ENCODE measurements at regions not wholly inside any gene's neighbourhood (a gene's known extent, or its start where the extent isn't known, plus 50 kb on each side); places are given as distances from the start of the nearest gene placed in this dataset.
"Not testable (repeated sequence)": the region's sequence is repeated elsewhere in the genome, so short reads cannot be mapped to it uniquely, and the experiment has no call there.

- peaks cover 1% of the 10 kb centered on the region for H3K9me3 Mint-ChIP-seq (ENCODE audit: unreplicated experiment)
Measured at GRCh38 chr2:95674186-95674585, 82.4 kb downstream of the TRIM43 start.

GRCh38 chr2:95676573-95676972 lies 84.8 kb downstream of the TRIM43 start:
- not testable (repeated sequence) for H3K9me3 Mint-ChIP-seq (ENCODE audit: unreplicated experiment); H3K4me3 Mint-ChIP-seq (ENCODE audit: unreplicated experiment); DNase-seq; H3K27ac Mint-ChIP-seq (ENCODE audit: unreplicated experiment); H3K27me3 Mint-ChIP-seq (ENCODE audit: unreplicated experiment); H3K36me3 Mint-ChIP-seq (ENCODE audit: unreplicated experiment); H3K4me1 Mint-ChIP-seq (ENCODE audit: low read depth, unreplicated experiment)

More at GRCh38 chr2:95674186-95674585, 82.4 kb downstream of the TRIM43 start:
- DNase-seq, result no peak
- no peak for TF ChIP-seq CTCF (IDR thresholded peaks at IDR 0.05; ENCODE audit: partially characterized antibody, unreplicated experiment)
- Mint-ChIP-seq H3K4me1 (ENCODE audit: low read depth, unreplicated experiment) (no peaks in the 10 kb centered on the region), H3K27ac (ENCODE audit: unreplicated experiment) (no peak overlapping the region), H3K4me3 (ENCODE audit: unreplicated experiment) (no peak overlapping the region), H3K27me3 (ENCODE audit: unreplicated experiment) (peaks cover 3% of the 10 kb centered on the region), H3K36me3 (ENCODE audit: unreplicated experiment) (peaks cover 5% of the 10 kb centered on the region)

- Mint-ChIP-seq H3K4me1 (ENCODE audit: low read depth, unreplicated experiment) (peaks cover 11% of the 10 kb centered on the region), H3K36me3 (ENCODE audit: unreplicated experiment) (peaks cover 5% of the 10 kb centered on the region), H3K27ac (ENCODE audit: unreplicated experiment) (no peak overlapping the region), H3K4me3 (ENCODE audit: unreplicated experiment) (no peak overlapping the region), H3K27me3 (ENCODE audit: unreplicated experiment) (peaks cover 5% of the 10 kb centered on the region), H3K9me3 (ENCODE audit: unreplicated experiment) (peaks cover 2% of the 10 kb centered on the region)
- no peak for DNase-seq
- no peak for TF ChIP-seq CTCF (IDR thresholded peaks at IDR 0.05; ENCODE audit: partially characterized antibody, unreplicated experiment)
Measured at GRCh38 chr2:95677346-95677745, 85.5 kb downstream of the TRIM43 start.

- H3K4me3 Mint-ChIP-seq (ENCODE audit: unreplicated experiment); H3K27ac Mint-ChIP-seq (ENCODE audit: unreplicated experiment); DNase-seq; H3K27me3 Mint-ChIP-seq (ENCODE audit: unreplicated experiment); H3K36me3 Mint-ChIP-seq (ENCODE audit: unreplicated experiment); H3K9me3 Mint-ChIP-seq (ENCODE audit: unreplicated experiment): not testable (repeated sequence)
- H3K4me1 Mint-ChIP-seq (ENCODE audit: low read depth, unreplicated experiment), result peaks cover 13% of the 10 kb centered on the region
Measured at GRCh38 chr2:95677833-95678232, 86.0 kb downstream of the TRIM43 start.

- H3K4me3 Mint-ChIP-seq (ENCODE audit: unreplicated experiment), result peak overlapping the region; percentile 33
- not testable (repeated sequence) for H3K9me3 Mint-ChIP-seq (ENCODE audit: unreplicated experiment); H3K27me3 Mint-ChIP-seq (ENCODE audit: unreplicated experiment); DNase-seq; H3K36me3 Mint-ChIP-seq (ENCODE audit: unreplicated experiment)
- peaks cover 16% of the 10 kb centered on the region for H3K4me1 Mint-ChIP-seq (ENCODE audit: low read depth, unreplicated experiment)
- peak overlapping the region; percentile 55 for H3K27ac Mint-ChIP-seq (ENCODE audit: unreplicated experiment)
Measured at GRCh38 chr2:95681158-95681557, 89.4 kb downstream of the TRIM43 start.

- H3K36me3 Mint-ChIP-seq (ENCODE audit: unreplicated experiment); H3K9me3 Mint-ChIP-seq (ENCODE audit: unreplicated experiment); H3K27me3 Mint-ChIP-seq (ENCODE audit: unreplicated experiment): not testable (repeated sequence)
- peaks cover 16% of the 10 kb centered on the region for H3K4me1 Mint-ChIP-seq (ENCODE audit: low read depth, unreplicated experiment)
- H3K4me3 Mint-ChIP-seq (ENCODE audit: unreplicated experiment), result peak overlapping the region; percentile 92
- H3K27ac Mint-ChIP-seq (ENCODE audit: unreplicated experiment), result peak overlapping the region; percentile 99
- peak; percentile 20 for DNase-seq
Measured at GRCh38 chr2:95681589-95682081, 89.8 kb downstream of the TRIM43 start.

GRCh38 chr2:95682889-95683517 lies 91.2 kb downstream of the TRIM43 start:
- Mint-ChIP-seq H3K4me1 (ENCODE audit: low read depth, unreplicated experiment) (peaks cover 16% of the 10 kb centered on the region), H3K27ac (ENCODE audit: unreplicated experiment) (peak overlapping the region; percentile 80), H3K4me3 (ENCODE audit: unreplicated experiment) (peak overlapping the region; percentile 92)
- not testable (repeated sequence) for H3K9me3 Mint-ChIP-seq (ENCODE audit: unreplicated experiment); H3K27me3 Mint-ChIP-seq (ENCODE audit: unreplicated experiment); H3K36me3 Mint-ChIP-seq (ENCODE audit: unreplicated experiment)
- peak; percentile 32 for DNase-seq

All from glutamatergic neuron (in vitro differentiated cells).